Femur (tissue), 1 donor: ENCODE measurements at regions not wholly inside any gene's neighbourhood (a gene's known extent, or its start where the extent isn't known, plus 50 kb on each side); places are given as distances from the start of the nearest gene placed in this dataset.
"Not testable (repeated sequence)": the region's sequence is repeated elsewhere in the genome, so short reads cannot be mapped to it uniquely, and the experiment has no call there.

Experiments
- DNase-seq: peaks from one replicate; pipeline ENCODE4 v3.0.0-alpha.2; 2017

GRCh38 chr6:119683031-119683430 lies 333.5 kb upstream of the MAN1A1 start:
- DNase-seq = no peak

- DNase-seq = no peak
Measured at GRCh38 chr6:119678961-119679360, 329.4 kb upstream of the MAN1A1 start.

DNA sequence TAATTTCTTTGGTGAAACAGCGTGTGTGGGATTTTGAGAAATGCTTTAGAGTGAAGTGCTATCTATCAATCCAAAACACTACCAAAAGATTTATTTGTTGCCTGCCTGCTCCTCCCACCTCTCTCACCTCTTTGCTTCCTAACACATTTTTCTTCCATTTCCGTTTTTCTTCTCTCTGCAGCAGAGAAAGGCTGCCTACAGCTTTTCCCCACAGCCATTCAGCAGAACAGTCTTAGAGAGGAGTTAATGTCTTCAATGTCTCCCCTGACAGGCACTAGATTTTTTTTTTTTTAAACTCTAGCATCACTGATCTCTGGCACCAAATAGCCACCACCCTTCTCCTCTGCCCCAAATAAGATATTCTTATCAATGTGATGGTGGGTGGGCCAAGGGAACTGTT lies 327.8 kb upstream of the MAN1A1 start:
- DNase-seq = no peak

DNA sequence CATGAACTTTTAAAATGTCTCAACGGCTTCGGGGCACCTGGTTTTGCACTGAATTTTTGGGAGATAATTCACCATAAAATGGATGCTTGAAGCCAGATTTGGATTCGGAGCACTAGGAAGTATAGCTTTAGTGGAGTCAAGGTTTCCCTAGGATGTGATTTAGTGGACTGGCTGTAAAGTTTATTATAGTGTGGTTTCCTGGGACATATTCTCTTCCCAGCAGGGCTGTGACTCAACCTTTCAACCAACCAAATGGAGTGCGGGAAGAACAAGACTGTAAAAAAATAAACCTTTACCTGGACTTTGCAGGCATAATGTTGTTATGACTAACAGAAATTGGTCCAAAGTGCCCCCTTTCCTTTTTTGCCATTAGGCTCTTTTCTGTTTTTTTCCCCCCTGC lies 327.4 kb upstream of the MAN1A1 start:
- DNase-seq = no peak

DNA sequence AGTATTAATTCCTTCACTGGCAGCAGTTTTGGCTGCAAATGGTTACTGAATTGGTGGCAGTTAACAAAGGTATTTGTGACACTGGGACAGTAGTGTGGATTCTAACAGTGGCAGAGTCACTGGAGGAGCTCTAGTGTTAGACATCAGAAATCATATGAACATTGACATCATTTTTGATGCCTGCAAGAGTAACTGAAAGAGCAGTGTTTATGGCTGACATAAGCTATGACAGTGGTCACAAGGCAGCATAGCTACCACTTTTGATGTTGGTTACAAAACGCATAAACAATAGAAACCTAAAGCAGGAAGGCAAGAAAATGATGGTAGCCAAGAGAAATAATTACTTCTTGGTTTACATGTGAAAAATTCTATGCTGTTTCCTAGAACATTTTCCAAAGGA lies 326.7 kb upstream of the MAN1A1 start:
- DNase-seq = no peak

GRCh38 chr6:119673741-119674140 lies 324.2 kb upstream of the MAN1A1 start:
- no peak for DNase-seq

DNA sequence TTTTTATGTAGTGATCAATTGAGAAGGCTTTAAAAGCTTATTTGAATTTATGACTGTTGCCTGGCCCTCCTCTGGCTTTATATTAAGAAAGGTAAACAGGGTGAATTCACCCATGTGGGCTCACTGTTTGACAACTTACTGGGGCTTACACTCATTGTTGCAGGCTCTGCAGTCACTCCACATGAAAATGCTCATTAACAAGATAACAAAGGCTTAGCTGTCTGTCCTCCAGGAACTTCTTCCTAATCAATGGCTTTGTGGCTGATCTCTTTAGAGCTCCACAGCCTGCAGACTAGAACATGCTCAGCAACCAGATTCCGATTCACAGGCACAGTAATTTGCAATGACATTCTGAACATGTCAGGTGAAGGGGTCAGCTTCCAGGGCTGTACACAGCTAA lies 323.2 kb upstream of the MAN1A1 start:
- DNase-seq = no peak

DNA sequence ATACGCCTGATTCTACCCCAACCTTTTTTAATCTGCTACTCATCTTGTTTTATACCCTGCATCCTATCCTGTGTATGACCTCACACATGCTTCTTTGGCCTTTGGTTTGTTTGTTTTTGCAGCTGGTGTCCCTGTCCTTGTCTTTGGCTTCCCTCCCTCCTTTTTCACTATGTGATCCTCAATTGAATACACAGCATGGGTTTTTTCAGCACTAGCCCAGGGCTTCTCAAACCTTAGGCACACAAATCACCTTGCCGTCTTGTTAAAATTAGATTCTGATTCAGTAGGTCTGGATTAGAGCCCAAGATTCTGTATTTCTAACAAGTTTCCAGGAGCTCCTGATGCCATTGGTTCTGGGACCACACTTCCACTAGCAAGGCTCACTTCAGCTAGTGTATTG lies 321.5 kb upstream of the MAN1A1 start:
- DNase-seq = no peak

DNA sequence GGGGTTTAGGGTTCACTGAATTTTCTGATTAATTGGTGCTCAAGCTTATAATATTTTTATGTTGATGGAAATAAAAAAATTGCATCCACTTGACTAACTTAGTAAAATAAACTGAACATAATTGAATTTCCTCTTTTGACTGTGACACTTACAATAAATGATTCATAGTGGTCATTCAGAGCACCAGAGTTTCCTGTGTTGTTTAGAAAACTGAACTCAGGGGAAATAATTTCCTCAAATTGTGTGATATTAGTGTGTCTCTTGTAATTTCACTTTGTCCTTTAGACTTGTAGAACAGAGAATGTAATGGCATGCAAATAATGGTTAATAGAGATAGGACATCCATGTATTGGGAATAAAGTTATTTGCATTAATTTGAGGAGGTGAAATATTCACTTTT lies 319.7 kb upstream of the MAN1A1 start:
- no peak for DNase-seq

DNA sequence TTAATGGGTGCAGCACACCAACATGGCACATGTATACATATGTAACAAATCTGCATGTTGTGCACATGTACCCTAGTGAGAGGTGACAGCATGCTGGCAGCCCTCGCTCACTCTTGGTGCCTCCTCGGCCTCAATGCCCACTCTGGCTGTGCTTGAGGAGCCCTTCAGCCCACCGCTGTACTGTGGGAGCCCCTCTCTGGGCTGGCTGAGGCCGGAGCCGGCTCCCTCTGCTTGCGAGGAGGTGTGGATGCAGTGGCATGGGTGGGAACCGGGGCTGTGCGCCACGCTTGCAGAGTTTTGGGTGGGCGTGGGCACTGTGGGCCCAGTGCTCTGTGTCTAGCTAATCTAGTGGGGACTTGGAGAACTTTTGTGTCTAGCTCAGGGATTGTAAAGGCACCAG lies 315.9 kb upstream of the MAN1A1 start:
- not testable (repeated sequence) for DNase-seq

- DNase-seq = no peak
Measured at GRCh38 chr6:119661628-119662027, 312.1 kb upstream of the MAN1A1 start.

- no peak for DNase-seq
Measured at GRCh38 chr6:119661078-119661477, 311.5 kb upstream of the MAN1A1 start.

DNA sequence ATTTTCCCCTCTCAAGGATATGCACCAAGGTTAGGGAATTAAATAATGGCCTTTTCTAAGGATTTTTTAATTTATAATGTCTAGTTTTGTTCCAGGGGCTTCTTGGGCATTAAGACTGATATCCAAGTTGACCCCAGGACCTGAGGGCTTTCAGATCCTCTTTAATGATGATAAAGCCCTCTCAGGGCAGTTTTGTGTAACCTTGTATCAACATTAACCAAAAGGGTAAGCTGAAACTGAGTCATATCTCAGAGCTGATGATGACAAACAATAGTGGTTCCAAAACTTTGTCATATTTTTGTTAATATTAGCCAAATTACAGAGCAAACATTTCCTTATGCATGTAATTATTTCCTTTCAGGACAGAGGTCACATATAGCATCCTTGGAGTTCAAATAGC lies 309.4 kb upstream of the MAN1A1 start:
- no peak for DNase-seq

GRCh38 chr6:119655124-119655523 lies 305.6 kb upstream of the MAN1A1 start:
- DNase-seq = no peak

DNA sequence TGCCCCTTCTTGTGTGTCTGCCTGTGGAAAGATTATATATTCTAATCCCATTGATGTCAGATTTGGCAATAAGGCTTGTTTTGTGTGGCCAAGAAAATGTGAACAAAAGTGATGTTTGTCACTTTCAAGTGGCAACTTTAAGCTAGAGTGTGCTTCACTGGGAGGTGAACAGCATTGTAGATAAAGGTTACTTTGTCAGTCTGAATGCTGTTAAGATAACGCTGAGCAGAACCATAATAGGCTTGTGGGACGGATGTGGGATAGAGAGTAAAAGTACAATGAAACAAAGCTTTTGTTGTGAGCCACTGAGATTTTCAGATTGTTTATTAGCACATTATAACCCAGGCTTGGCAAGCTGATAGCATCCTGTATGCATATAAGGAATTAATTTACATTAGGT lies 303.8 kb upstream of the MAN1A1 start:
- DNase-seq = no peak

- no peak for DNase-seq
Measured at GRCh38 chr6:119649531-119649930, 300.0 kb upstream of the MAN1A1 start.

DNA sequence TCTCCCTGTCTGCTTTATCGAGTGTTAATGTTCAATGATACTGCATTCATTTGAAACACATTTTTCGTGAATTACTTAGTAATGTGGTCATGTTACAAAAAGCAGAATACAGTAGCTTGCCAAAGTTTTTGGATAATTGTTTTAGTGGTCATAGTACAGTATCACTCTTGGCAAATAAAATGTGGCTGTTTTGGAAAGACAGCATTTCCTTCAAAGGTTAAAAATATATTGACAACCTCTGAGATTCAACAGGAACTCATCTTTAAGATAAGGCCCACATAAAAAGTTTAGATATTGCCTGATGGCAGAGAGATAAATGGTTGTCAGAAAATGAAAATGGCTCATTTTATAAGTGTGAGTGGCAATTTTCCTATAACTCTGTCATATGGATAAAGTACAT lies 297.7 kb upstream of the MAN1A1 start:
- DNase-seq = no peak

- DNase-seq = no peak
Measured at GRCh38 chr6:119643876-119644275, 294.3 kb upstream of the MAN1A1 start.

DNA sequence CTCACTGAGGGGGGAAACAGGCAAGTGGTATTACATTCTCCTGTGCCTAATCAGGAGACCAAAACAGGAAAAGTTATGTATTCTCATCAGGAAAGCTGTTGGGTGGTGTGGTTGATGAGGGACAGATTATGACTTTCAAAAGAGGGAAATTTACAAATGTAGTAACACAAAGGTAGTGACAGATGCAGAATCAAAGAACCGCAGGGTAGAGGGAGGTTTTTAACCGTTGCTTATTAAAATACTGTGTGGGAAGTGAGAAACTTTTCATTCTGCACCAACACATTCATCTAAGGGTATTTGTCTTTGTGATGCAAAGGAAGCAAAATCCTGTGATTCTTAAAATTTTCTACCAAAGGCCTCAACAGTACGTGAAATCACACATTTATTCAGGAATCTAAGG lies 288.2 kb upstream of the MAN1A1 start:
- no peak for DNase-seq

DNA sequence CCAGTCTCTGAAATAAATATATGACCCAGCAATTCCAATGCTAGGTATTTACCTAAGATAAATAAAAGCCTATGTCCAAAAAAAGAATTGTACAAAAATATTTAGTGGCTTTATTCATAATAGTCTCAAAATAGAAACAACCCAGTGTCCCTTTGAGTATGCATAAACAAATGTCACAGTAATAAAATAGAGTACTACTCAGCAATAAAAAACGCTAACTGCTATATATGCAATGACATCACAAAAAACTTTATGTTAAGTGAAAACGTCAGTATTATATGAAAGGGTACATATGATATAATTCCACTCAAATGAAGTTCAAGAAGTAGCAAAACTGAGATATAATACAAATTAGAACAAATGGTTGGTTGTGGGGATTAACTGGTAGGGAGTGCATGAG lies 286.5 kb upstream of the MAN1A1 start:
- DNase-seq = no peak

GRCh38 chr6:119633461-119633860 lies 283.9 kb upstream of the MAN1A1 start:
- DNase-seq = no peak

- DNase-seq = no peak
Measured at GRCh38 chr6:119630561-119631192, 281.1 kb upstream of the MAN1A1 start.

- no peak for DNase-seq
Measured at GRCh38 chr6:119628691-119629594, 279.4 kb upstream of the MAN1A1 start.

- DNase-seq = no peak
Measured at GRCh38 chr6:119627908-119628669, 278.5 kb upstream of the MAN1A1 start.
